DMS114 treated with DMSO at 0.1 percent for 48 hours (cell line): ENCODE measurements at regions not wholly inside any gene's neighbourhood (a gene's known extent, or its start where the extent isn't known, plus 50 kb on each side); places are given as distances from the start of the nearest gene placed in this dataset.
A peak's percentile ranks its signal among the peaks of the same experiment; 100 is the strongest.
"Not testable (repeated sequence)": the region's sequence is repeated elsewhere in the genome, so short reads cannot be mapped to it uniquely, and the experiment has no call there.

Experiments
- DNase-seq: peaks from one replicate; lab custom pipeline; 2025; ENCODE audit not compliant: unreplicated experiment; lab: John Stamatoyannopoulos, UW

- DNase-seq, result peak; percentile 23
Observed at GRCh38 chr3:193040836-193041672, 123.4 kb upstream of the MB21D2 start.

DNA sequence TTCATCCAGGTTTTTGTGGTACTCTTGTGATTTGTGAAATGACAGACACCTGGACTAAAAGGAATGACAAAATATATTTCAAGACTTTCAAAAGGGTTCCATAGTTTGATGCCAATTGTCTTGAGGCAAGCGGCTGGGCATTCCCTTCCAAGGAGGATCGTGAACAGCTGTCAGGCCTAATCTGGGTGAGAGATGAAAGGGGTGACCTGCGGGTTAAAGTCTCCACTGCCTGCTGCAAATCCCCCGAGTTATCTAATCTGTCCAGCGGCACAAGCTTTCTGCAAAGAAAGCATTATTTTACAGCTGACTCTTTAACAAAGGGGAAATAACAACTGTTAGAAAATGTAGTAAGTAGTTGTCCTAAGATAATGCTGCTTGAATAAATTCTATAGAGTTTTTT, 128.7 kb upstream of the MB21D2 start:
- DNase-seq, result no peak

DNA sequence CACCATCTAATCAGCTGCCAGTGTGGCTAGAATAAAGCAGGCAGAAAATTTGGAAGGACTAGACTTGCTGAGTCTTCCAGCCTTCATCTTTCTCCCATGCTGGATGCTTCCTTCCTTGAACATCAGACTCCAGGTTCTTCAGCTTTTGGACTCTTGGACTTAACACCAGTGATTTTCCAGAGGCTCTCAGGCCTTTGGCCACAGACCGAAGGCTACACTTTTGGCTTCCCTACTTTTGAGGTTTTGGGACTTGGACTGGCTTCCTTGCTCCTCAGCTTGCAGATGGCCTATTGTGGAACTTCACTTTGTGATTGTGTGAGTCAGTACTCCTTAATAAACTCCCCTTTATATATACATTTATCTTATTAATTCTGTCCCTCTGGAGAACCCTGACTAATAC, 129.8 kb upstream of the MB21D2 start:
- not testable (repeated sequence) for DNase-seq

- DNase-seq, result no peak
Observed at GRCh38 chr3:193048127-193048526, 130.5 kb upstream of the MB21D2 start.

DNA sequence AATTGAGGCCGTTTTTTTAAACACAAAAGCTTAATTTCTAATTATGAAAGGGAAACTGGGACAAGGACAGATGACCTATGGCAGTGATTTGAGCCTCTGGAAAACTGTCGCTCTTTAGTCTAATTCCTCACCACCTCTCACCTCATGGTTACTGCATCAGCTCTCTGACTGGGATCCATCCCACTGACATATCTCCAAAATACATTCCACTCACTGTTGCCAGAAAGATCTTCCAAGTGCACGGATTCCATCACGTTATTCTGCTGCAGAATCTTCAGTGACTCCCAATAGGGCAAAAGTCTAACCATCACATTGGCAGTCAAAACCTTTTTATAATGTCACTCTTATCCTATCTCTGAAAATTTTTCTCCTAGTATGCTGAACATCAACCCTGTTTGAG, 132.3 kb upstream of the MB21D2 start:
- no peak for DNase-seq

DNA sequence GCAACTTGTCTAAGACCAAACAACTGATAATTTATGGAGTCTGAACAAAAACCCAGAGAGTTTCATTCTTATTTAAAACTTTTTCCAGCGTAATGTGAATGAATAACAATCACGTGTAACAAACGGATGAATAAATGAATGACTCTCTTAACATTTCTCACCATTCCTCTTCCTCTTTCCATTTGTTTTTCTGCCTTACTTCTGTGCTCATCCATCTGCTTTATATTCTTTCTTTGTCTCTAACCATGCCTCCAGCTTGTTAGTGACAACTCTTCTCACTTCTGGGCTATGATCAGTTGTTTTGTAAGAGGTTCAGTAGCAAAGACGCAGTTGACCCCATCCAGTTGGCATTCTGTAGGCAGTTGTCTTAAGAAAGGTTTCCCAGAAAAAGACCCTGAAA, 133.7 kb upstream of the MB21D2 start:
- no peak for DNase-seq

GRCh38 chr3:193052354-193053045, 134.8 kb upstream of the MB21D2 start:
- no peak for DNase-seq

- DNase-seq, result no peak
Observed at GRCh38 chr3:193053046-193053435, 135.4 kb upstream of the MB21D2 start.

GRCh38 chr3:193055352-193055751, 137.7 kb upstream of the MB21D2 start:
- DNase-seq, result no peak

DNA sequence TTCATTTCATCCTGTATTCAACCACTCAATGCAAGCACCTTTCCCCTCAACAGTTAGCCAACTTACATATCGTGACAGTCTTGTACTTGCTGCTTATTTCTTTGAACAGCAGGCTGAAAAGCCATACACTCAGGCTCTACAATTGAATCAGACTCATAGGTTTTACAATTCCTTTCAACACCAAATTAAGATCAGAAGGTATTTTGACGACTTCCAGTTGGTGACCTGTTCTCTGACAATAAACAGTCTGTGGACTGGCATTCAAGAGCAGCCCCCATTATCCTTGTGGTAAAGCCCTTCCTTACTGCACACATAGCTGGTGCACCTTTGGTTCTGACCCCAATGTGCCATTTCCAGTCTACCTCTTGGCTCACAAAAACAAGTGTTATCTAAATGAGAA, 140.0 kb upstream of the MB21D2 start:
- DNase-seq, result no peak

DNA sequence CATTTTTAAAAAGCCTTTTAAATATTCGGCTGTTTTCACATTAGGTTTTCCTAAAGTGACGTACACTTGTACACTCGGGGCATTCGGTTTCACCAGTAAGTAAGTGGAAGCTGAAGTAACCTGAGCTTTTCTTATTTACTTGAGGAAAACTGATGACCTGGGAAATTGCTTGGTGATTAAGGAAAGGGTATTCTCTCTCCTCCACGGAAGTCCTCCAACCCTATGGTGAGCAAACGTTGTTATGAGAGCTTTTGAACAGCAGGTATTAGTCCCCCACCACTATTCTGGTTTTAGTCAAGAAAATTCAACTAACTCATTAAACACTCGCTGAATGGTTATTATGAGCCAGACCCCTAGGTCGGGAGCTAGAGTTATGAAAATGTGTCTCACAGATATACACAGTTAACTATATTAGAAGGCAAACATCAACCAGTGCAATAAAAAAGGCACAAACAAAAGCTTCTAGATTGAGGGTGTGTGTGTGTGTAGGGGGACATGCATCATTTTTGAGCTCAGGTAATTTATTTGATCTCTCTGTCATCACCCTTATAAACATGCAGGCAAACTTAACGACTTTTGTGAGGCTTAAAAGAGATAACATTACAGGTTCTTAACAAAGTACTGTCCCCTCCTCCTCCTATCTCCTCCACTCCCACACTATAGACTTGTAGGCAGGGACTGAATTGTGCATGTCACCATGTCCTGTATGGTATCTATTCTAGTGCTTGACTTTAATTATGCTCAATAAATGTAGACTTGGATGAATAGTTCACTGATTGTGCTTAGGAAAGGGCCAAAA, 143.3 kb upstream of the MB21D2 start:
- DNase-seq, result no peak

DNA sequence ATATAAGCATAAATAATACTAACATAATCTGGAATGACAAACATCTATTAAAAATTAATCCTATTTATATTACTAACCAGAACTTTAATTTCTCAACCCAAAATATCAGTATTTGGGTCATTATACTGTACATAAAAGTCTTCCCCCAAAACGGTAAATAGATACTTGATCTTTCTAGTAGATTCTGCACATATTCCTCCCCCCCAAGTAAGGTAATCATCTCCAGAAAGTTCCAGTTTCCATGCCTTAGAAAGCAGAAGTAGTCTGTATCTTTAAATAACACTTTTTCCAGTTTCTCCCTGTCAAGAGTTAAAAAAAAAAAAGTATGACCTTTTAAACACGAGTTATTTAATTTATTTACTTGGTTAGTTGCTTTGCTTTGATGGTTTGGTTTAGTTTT, 150.7 kb upstream of the MB21D2 start:
- no peak for DNase-seq

DNA sequence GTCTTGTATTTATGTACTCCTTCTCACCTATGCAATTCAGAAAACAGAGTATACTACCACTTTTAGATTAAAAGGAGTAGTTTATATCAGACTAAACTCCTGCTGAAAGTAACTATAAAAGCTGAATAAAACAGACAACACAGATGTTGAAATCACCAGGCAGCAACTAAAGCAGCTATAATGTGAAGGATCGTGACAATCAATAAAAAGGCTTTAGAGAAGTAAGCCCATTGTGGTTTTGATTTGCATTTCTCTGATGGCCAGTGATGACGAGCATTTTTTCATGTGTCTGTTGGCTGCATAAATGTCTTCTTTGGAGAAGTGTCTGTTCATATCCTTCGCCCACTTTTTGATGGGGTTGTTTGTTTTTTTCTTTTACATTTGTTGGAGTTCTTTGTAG, 152.1 kb upstream of the MB21D2 start:
- DNase-seq, result not testable (repeated sequence)

DNA sequence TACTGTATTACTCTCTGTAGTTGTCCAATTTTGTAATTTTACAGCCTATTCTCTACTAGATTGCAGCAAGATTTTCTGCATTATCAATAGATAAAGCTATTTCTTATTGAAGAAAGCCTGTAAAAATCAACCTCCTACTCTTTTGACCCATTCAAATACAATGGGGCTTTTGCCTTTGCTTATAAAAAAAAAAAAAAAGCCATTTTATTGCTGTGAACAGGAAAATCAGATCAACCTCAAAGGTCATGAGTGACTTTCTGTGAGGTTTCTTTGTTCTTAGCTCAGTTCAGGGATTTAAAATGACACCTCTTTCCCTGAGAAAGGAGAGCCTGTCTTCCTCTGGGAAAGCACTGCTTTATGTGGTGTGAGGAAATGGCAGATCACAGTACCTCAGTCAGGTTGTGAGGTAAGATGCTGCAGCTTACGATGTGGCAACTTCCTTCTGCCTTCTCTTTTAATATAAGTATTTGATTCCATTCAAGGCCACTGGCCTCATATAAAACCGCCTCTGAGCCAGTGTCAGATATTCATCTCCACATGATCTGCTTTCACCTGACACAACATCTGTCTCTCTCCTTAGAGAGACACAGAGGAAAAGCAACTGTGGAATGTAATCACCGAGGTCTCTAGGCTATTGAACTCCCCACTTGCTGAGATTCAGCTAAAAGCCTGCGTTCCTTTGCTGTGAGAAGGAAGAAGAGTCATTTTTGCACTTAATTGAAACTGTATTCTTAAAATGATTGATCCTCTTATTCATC, 161.5 kb upstream of the MB21D2 start:
- DNase-seq, result no peak

GRCh38 chr3:193080821-193081365, 160.1 kb upstream of the PLAAT1 start:
- no peak for DNase-seq

GRCh38 chr3:193085655-193086054, 155.4 kb upstream of the PLAAT1 start:
- no peak for DNase-seq

- DNase-seq, result no peak
Observed at GRCh38 chr3:193086681-193087080, 154.3 kb upstream of the PLAAT1 start.

- DNase-seq, result no peak
Observed at GRCh38 chr3:193087336-193087735, 153.7 kb upstream of the PLAAT1 start.

- DNase-seq, result no peak
Observed at GRCh38 chr3:193095366-193095765, 145.7 kb upstream of the PLAAT1 start.

GRCh38 chr3:193096076-193096475, 144.9 kb upstream of the PLAAT1 start:
- no peak for DNase-seq
